ENCODE measurements at regions not wholly inside any gene's neighbourhood (a gene's known extent, or its start where the extent isn't known, plus 50 kb on each side); places are given as distances from the start of the nearest gene placed in this dataset.

- H3K27ac Mint-ChIP-seq, result no peak overlapping the region
- no peak overlapping the region for H3K4me3 Mint-ChIP-seq
- peaks cover 40% of the 10 kb centered on the region for H3K27me3 Mint-ChIP-seq
- no peak for ATAC-seq (replicated peaks)
- peaks cover 14% of the 10 kb centered on the region for H3K9me3 Mint-ChIP-seq
- H3K36me3 Mint-ChIP-seq (ENCODE audit: low read depth), result no peaks in the 10 kb centered on the region
- H3K4me1 Mint-ChIP-seq, result no peaks in the 10 kb centered on the region
These were observed 67.6 kb upstream of the RBBP6 start for GRCh38 chr16:24471561-24472350.

GRCh38 chr16:24477492-24477891 is 61.9 kb upstream of the RBBP6 start:
- Mint-ChIP-seq H3K27ac (no peak overlapping the region), H3K4me1 (no peaks in the 10 kb centered on the region), H3K36me3 (ENCODE audit: low read depth) (no peaks in the 10 kb centered on the region), H3K27me3 (peaks cover 29% of the 10 kb centered on the region), H3K4me3 (no peak overlapping the region), H3K9me3 (peaks cover 14% of the 10 kb centered on the region)
- no peak for ATAC-seq (replicated peaks)

GRCh38 chr16:24478401-24478800 is 61.0 kb upstream of the RBBP6 start:
- Mint-ChIP-seq H3K27me3 (peaks cover 25% of the 10 kb centered on the region), H3K4me3 (no peak overlapping the region), H3K4me1 (no peaks in the 10 kb centered on the region), H3K36me3 (ENCODE audit: low read depth) (no peaks in the 10 kb centered on the region), H3K27ac (no peak overlapping the region), H3K9me3 (peaks cover 14% of the 10 kb centered on the region)
- no peak for ATAC-seq (replicated peaks)

GRCh38 chr16:24482681-24483202 is 56.6 kb upstream of the RBBP6 start:
- no peak for ATAC-seq (replicated peaks)
- Mint-ChIP-seq H3K4me1 (no peaks in the 10 kb centered on the region), H3K36me3 (ENCODE audit: low read depth) (no peaks in the 10 kb centered on the region), H3K27ac (no peak overlapping the region), H3K4me3 (no peak overlapping the region), H3K9me3 (no peaks in the 10 kb centered on the region), H3K27me3 (peaks cover 5% of the 10 kb centered on the region)

- Mint-ChIP-seq H3K4me3 (no peak overlapping the region), H3K36me3 (ENCODE audit: low read depth) (no peaks in the 10 kb centered on the region), H3K9me3 (peaks cover 8% of the 10 kb centered on the region), H3K27me3 (peaks cover 20% of the 10 kb centered on the region), H3K4me1 (no peaks in the 10 kb centered on the region), H3K27ac (no peak overlapping the region)
- ATAC-seq (replicated peaks), result no peak
These were observed 51.3 kb upstream of the RBBP6 start for GRCh38 chr16:24488045-24488444.
